CD4-positive, alpha-beta T cell (primary cell): ENCODE measurements at regions not wholly inside any gene's neighbourhood (a gene's known extent, or its start where the extent isn't known, plus 50 kb on each side); places are given as distances from the start of the nearest gene placed in this dataset.

Source experiments
- ATAC-seq: fragments of 200-7000 bp; cut with Tn5 transposase; one replicate; pipeline ENCODE4 v1.10.0; 2022; ENCODE audit warnings: mild to moderate bottlenecking; ENCODE audit not compliant: poor library complexity
- CTCF ChIA-PET: fragments of 350-600 bp; sonication (Branson Sonifier 250); formaldehyde crosslinking; loops from one replicate; lab custom pipeline; 2021; ENCODE audit warnings: antibody characterized with exemption, inconsistent platforms; lab: Charles Lee
- POLR2A ChIA-PET: fragments of 350-600 bp; sonication (Branson Sonifier 250); formaldehyde crosslinking; loops from one replicate; lab custom pipeline; 2021; ENCODE audit warnings: antibody characterized with exemption, inconsistent platforms; lab: Charles Lee
- DNase-seq, 14 experiments: peaks; one replicate each; pipeline ENCODE4 v3.0.0-alpha.2; 2013 to 2020; ENCODE audit warnings: mixed read lengths in 2 of 14
- H3K27ac ChIP-seq, 2 donors: one replicate each; pipeline versions ENCODE4 v1.5.1 to v1.7.0; 2013; ENCODE audit warnings: low read length in 2 of 2, low read depth in 1 of 2, mild to moderate bottlenecking in 1 of 2
- H3K27me3 ChIP-seq, 2 experiments: 1 replicate in 1 of 2; 2 replicates in 1 of 2; pipeline versions ENCODE4 v1.6.1 to v1.7.0; 2013; ENCODE audit warnings: low read length in 2 of 2, control low read depth in 1 of 2, mild to moderate bottlenecking in 1 of 2, moderate library complexity in 1 of 2; ENCODE audit not compliant: insufficient read depth in 2 of 2, control insufficient read depth in 1 of 2
- H3K36me3 ChIP-seq: one replicate; pipeline ENCODE4 v1.6.1; 2013; ENCODE audit warnings: low read length, control low read depth; ENCODE audit not compliant: insufficient read depth
- H3K4me1 ChIP-seq: one replicate; pipeline ENCODE4 v1.6.1; 2013; ENCODE audit warnings: low read length, control low read depth; ENCODE audit not compliant: insufficient read depth
- H3K4me3 ChIP-seq: one replicate; pipeline ENCODE4 v1.5.1; 2013; ENCODE audit warnings: mild to moderate bottlenecking, low read length, moderate library complexity
- H3K9me3 ChIP-seq, 2 experiments: 1 replicate in 1 of 2; 2 replicates in 1 of 2; pipeline versions ENCODE4 v1.6.1 to v1.7.0; 2013; ENCODE audit warnings: low read length in 2 of 2, mild to moderate bottlenecking in 2 of 2, control low read depth in 1 of 2, moderate library complexity in 1 of 2; ENCODE audit not compliant: control insufficient read depth in 1 of 2, insufficient read depth in 1 of 2
- H3K27ac Mint-ChIP-seq: one replicate; pipeline ENCODE4 v1.8.0; 2020; ENCODE audit warnings: mixed read lengths
- H3K27me3 Mint-ChIP-seq: one replicate; pipeline ENCODE4 v1.8.0; 2021; ENCODE audit warnings: mixed read lengths
- H3K36me3 Mint-ChIP-seq: one replicate; pipeline ENCODE4 v1.8.0; 2021; ENCODE audit warnings: low read depth, mixed read lengths
- H3K4me1 Mint-ChIP-seq: one replicate; pipeline ENCODE4 v1.8.0; 2021; ENCODE audit warnings: low read depth, mixed read lengths
- H3K4me3 Mint-ChIP-seq: one replicate; pipeline ENCODE4 v1.8.0; 2020; ENCODE audit warnings: mild to moderate bottlenecking, mixed read lengths
- H3K9me3 Mint-ChIP-seq: one replicate; pipeline ENCODE4 v1.8.0; 2020; ENCODE audit warnings: mixed read lengths
- CTCF ChIP-seq: fragments of 200-600 bp; IDR thresholded peaks from one replicate; pipeline ENCODE4 v1.8.0; 2022; ENCODE audit warnings: antibody characterized with exemption, mild to moderate bottlenecking
- intact Hi-C, 2 experiments: fragments of 100-400 bp; cut with DNase I in 1 of 2; cut with micrococcal nuclease in 1 of 2; formaldehyde crosslinking; loops; one replicate each; pipeline versions ENCODE4 v1.15.1 to v1.9.0; 2023 to 2025; cut with DNase I, micrococcal nuclease

- Histone ChIP-seq H3K27ac (no peak overlapping the region), H3K4me1 (no peaks in the 10 kb centered on the region), H3K4me3 (no peak overlapping the region), H3K9me3 (peaks cover 9 to 11% of the 10 kb centered on the region in 2 experiments), H3K27me3 (no peaks in the 10 kb centered on the region), H3K36me3 (no peaks in the 10 kb centered on the region)
- peaks cover 3% of the 10 kb centered on the region for H3K36me3 Mint-ChIP-seq
- H3K9me3 Mint-ChIP-seq, result no peaks in the 10 kb centered on the region
- H3K4me1 Mint-ChIP-seq, result no peaks in the 10 kb centered on the region
- DNase-seq (no peak), ATAC-seq (no peak)
- H3K27me3 Mint-ChIP-seq, result no peaks in the 10 kb centered on the region
- intact Hi-C loops, result no loop called here
- no peak for TF ChIP-seq CTCF
- no peak overlapping the region for H3K27ac Mint-ChIP-seq
- no peak overlapping the region for H3K4me3 Mint-ChIP-seq
- ChIA-PET CTCF (no interaction called here), POLR2A (no interaction called here)
Measured at GRCh38 chr2:234199996-234200395, 149.5 kb downstream of the SPP2 start.

- Histone ChIP-seq H3K27ac (no peak overlapping the region), H3K9me3 (peaks cover 8 to 11% of the 10 kb centered on the region in 2 experiments), H3K4me3 (no peak overlapping the region), H3K27me3 (no peaks in the 10 kb centered on the region), H3K36me3 (no peaks in the 10 kb centered on the region), H3K4me1 (no peaks in the 10 kb centered on the region)
- no peak for ATAC-seq
- no peaks in the 10 kb centered on the region for H3K9me3 Mint-ChIP-seq
- H3K36me3 Mint-ChIP-seq, result no peaks in the 10 kb centered on the region
- no peak for DNase-seq
- H3K27me3 Mint-ChIP-seq, result no peaks in the 10 kb centered on the region
- ChIA-PET POLR2A (no interaction called here), CTCF (no interaction called here)
- H3K4me3 Mint-ChIP-seq, result no peak overlapping the region
- no peak for TF ChIP-seq CTCF
- H3K27ac Mint-ChIP-seq, result no peak overlapping the region
- intact Hi-C loops, result no loop called here
- no peaks in the 10 kb centered on the region for H3K4me1 Mint-ChIP-seq
Measured at GRCh38 chr2:234198976-234199375, 148.5 kb downstream of the SPP2 start.

- Mint-ChIP-seq H3K9me3 (no peaks in the 10 kb centered on the region), H3K4me3 (no peak overlapping the region), H3K27ac (no peak overlapping the region), H3K36me3 (no peaks in the 10 kb centered on the region), H3K27me3 (no peaks in the 10 kb centered on the region), H3K4me1 (no peaks in the 10 kb centered on the region)
- no peak for TF ChIP-seq CTCF
- Histone ChIP-seq H3K4me1 (no peaks in the 10 kb centered on the region), H3K36me3 (no peaks in the 10 kb centered on the region), H3K4me3 (no peak overlapping the region), H3K27ac (no peak overlapping the region), H3K9me3 (no peaks in the 10 kb centered on the region), H3K27me3 (no peaks in the 10 kb centered on the region)
- no peak for ATAC-seq
- DNase-seq, result no peak
- ChIA-PET POLR2A (no interaction called here), CTCF (no interaction called here)
- intact Hi-C loops, result no loop called here
Measured at GRCh38 chr2:234195516-234195915, 145.0 kb downstream of the SPP2 start.
